ENCODE measurements at regions not wholly inside any gene's neighbourhood (a gene's known extent, or its start where the extent isn't known, plus 50 kb on each side); places are given as distances from the start of the nearest gene placed in this dataset.

DNA sequence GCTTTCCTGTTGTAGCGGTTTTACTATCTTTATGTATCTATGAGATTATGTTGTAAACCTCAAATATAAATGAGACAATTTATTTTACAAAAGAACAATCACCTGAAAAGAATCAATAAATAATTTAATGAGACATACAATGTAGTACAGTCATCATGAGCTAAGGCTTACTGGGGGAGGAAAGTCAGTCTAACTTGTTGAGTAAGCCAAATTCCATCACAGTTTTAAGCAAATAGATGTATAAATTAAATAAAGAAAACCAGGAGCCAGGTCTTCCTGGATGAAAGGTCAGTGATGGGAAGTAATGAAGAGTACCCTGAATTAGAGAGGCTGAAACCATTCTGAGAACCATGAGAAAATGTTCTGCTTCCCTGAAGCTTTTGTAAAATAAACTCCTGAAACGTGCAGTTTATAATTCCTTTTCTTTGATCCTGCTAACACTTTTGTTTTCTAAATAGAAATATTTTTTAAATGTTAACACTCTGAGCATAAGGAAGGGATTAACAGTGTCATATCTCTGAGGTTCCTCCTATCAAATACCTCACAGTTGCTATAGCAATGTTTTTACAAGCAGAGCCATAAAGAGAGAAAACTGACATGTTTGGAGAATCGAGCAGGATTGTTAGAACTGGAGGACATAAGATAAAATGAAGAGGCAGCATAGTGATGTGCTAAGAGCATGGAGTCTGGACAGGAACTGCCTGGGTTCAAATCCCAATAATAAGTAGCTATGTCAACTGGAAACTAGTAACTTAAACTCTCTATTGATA, 444.9 kb upstream of the FOXG1 start:
- H3K9me3 ChIP-seq (ENCODE audit: severe bottlenecking), result no peaks in the 10 kb centered on the region
- TF ChIP-seq CTCF (IDR thresholded peaks at IDR 0.05; ENCODE audit: poor library complexity, severe bottlenecking), result no peak
- peak overlapping the region; percentile 48 for H3K27ac ChIP-seq (ENCODE audit: poor library complexity, severe bottlenecking)
- ATAC-seq (ENCODE audit: low read depth) (peak; percentile 91), DNase-seq (ENCODE audit: low spot score) (no peak)
- no peaks in the 10 kb centered on the region for H3K36me3 ChIP-seq (ENCODE audit: low read depth)
- H3K27me3 ChIP-seq (ENCODE audit: insufficient read depth, poor library complexity, severe bottlenecking), result no peaks in the 10 kb centered on the region
- H3K4me3 ChIP-seq (ENCODE audit: severe bottlenecking), result no peak overlapping the region
- H3K4me1 ChIP-seq (ENCODE audit: insufficient read depth, poor library complexity, severe bottlenecking), result peaks cover 14% of the 10 kb centered on the region

GRCh38 chr14:28323366-28323765, 443.2 kb upstream of the FOXG1 start:
- no peaks in the 10 kb centered on the region for H3K36me3 ChIP-seq (ENCODE audit: low read depth)
- no peaks in the 10 kb centered on the region for H3K9me3 ChIP-seq (ENCODE audit: severe bottlenecking)
- no peak for TF ChIP-seq CTCF (IDR thresholded peaks at IDR 0.05; ENCODE audit: poor library complexity, severe bottlenecking)
- peaks cover 14% of the 10 kb centered on the region for H3K4me1 ChIP-seq (ENCODE audit: insufficient read depth, poor library complexity, severe bottlenecking)
- no peak for DNase-seq (ENCODE audit: low spot score)
- H3K27me3 ChIP-seq (ENCODE audit: insufficient read depth, poor library complexity, severe bottlenecking), result no peaks in the 10 kb centered on the region
- H3K4me3 ChIP-seq (ENCODE audit: severe bottlenecking), result no peak overlapping the region
- H3K27ac ChIP-seq (ENCODE audit: poor library complexity, severe bottlenecking), result no peak overlapping the region
- no peak for ATAC-seq (ENCODE audit: low read depth)

DNA sequence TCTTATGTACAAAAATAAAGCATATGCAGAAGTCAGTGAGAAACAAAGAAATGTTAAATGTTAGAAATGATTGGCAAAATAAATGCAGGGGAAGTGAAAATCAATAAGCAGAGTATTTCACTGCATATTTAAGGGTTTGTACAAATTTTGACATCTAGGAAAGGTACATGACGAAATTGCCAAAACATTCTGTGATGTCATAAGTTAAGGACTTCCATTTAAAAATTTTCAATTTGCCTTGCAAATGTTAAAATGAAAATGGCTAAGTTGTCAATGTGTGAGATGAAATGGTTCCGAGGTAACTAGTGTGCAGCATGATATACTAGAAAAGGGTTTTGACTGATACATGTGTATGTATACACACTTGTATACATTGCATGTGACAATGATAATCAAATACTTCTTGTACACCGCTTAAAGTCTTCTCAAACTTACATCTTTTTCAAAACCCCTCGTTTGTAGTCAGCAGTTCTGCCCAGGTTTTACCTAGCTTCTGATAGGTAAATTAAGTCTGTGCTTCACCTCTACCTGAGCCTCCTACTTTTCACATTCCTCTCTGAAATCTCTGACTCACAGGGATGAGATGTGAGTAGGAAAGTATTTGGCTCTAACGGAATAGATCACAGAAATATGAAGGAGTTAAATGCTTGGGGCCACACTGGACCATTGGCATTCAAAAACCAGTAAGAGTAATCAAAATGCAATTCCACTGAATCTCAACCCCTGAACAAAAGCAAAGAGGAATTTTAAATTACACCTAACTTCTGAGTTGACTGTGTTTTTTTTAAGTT, 442.4 kb upstream of the FOXG1 start:
- no peak for TF ChIP-seq CTCF (IDR thresholded peaks at IDR 0.05; ENCODE audit: poor library complexity, severe bottlenecking)
- ATAC-seq (ENCODE audit: low read depth), result peak; percentile 63; the same call in 1 of the 3 replicates

GRCh38 chr14:28340816-28341215, 425.8 kb upstream of the FOXG1 start:
- Histone ChIP-seq H3K4me3 (ENCODE audit: severe bottlenecking) (no peak overlapping the region), H3K9me3 (ENCODE audit: severe bottlenecking) (no peaks in the 10 kb centered on the region), H3K27me3 (ENCODE audit: insufficient read depth, poor library complexity, severe bottlenecking) (no peaks in the 10 kb centered on the region), H3K36me3 (ENCODE audit: low read depth) (no peaks in the 10 kb centered on the region), H3K27ac (ENCODE audit: poor library complexity, severe bottlenecking) (no peak overlapping the region), H3K4me1 (ENCODE audit: insufficient read depth, poor library complexity, severe bottlenecking) (peaks cover 5% of the 10 kb centered on the region)
- no peak for TF ChIP-seq CTCF (IDR thresholded peaks at IDR 0.05; ENCODE audit: poor library complexity, severe bottlenecking)
- no peak for ATAC-seq (ENCODE audit: low read depth)
- no peak for DNase-seq (ENCODE audit: low spot score)

More for the DNA sequence above, 442.4 kb upstream of the FOXG1 start:
- Histone ChIP-seq H3K9me3 (ENCODE audit: severe bottlenecking) (no peaks in the 10 kb centered on the region), H3K4me3 (ENCODE audit: severe bottlenecking) (no peak overlapping the region), H3K36me3 (ENCODE audit: low read depth) (no peaks in the 10 kb centered on the region), H3K27me3 (ENCODE audit: insufficient read depth, poor library complexity, severe bottlenecking) (no peaks in the 10 kb centered on the region), H3K27ac (ENCODE audit: poor library complexity, severe bottlenecking) (no peak overlapping the region), H3K4me1 (ENCODE audit: insufficient read depth, poor library complexity, severe bottlenecking) (peaks cover 14% of the 10 kb centered on the region)
- DNase-seq (ENCODE audit: low spot score), result no peak
